Esophagus muscularis mucosa (tissue), 3 donors: ENCODE measurements at regions not wholly inside any gene's neighbourhood (a gene's known extent, or its start where the extent isn't known, plus 50 kb on each side); places are given as distances from the start of the nearest gene placed in this dataset.

ENCODE experiments used
- POLR2A ChIP-seq: fragments of 450-650 bp; IDR thresholded peaks from one replicate; pipeline ENCODE4 v1.6.1; 2017; ENCODE audit warnings: antibody characterized with exemption, moderate library complexity, mild to moderate bottlenecking, low read depth
- POLR2AphosphoS5 ChIP-seq, 2 donors: sonication (generic); formaldehyde crosslinking; IDR thresholded peaks; one replicate each; pipeline ENCODE4 v1.6.1; 2017; ENCODE audit warnings: antibody characterized with exemption in 2 of 2
- TF ChIP-seq, protein P1 (sequence below), 3 experiments: fragments of 200-600 bp in 2 of 3; fragments of 450-650 bp in 1 of 3; sonication (generic) in 2 of 3; IDR thresholded peaks; one replicate each; pipeline ENCODE4 v1.5.1; 2017 to 2019; ENCODE audit warnings: antibody characterized with exemption in 3 of 3, mild to moderate bottlenecking in 2 of 3, moderate library complexity in 1 of 3

- TF ChIP-seq, protein P1, sequence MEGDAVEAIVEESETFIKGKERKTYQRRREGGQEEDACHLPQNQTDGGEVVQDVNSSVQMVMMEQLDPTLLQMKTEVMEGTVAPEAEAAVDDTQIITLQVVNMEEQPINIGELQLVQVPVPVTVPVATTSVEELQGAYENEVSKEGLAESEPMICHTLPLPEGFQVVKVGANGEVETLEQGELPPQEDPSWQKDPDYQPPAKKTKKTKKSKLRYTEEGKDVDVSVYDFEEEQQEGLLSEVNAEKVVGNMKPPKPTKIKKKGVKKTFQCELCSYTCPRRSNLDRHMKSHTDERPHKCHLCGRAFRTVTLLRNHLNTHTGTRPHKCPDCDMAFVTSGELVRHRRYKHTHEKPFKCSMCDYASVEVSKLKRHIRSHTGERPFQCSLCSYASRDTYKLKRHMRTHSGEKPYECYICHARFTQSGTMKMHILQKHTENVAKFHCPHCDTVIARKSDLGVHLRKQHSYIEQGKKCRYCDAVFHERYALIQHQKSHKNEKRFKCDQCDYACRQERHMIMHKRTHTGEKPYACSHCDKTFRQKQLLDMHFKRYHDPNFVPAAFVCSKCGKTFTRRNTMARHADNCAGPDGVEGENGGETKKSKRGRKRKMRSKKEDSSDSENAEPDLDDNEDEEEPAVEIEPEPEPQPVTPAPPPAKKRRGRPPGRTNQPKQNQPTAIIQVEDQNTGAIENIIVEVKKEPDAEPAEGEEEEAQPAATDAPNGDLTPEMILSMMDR (IDR thresholded peaks at IDR 0.05) = no peak
- TF ChIP-seq POLR2A = no peak
- TF ChIP-seq POLR2AphosphoS5 (IDR thresholded peaks at IDR 0.05) = no peak
These were observed 214.0 kb upstream of the CIBAR2 start for GRCh38 chr16:85326113-85326793.
